Fibroblast of mammary gland (primary cell): ENCODE measurements at regions not wholly inside any gene's neighbourhood (a gene's known extent, or its start where the extent isn't known, plus 50 kb on each side); places are given as distances from the start of the nearest gene placed in this dataset.

Source experiments
- DNase-seq: peaks from one replicate; pipeline ENCODE4 v3.0.0-alpha.2; 2010; ENCODE audit warnings: low read depth
- H3K4me3 ChIP-seq: 2 replicates; pipeline ENCODE4 v1.5.1; 2011; ENCODE audit warnings: low read depth, mild to moderate bottlenecking, low read length, moderate library complexity; ENCODE audit not compliant: control insufficient read depth
- TF ChIP-seq, protein P1 (sequence below): conservative IDR thresholded peaks from 2 replicates; pipeline ENCODE4 v1.5.1; 2011; ENCODE audit warnings: low read depth, low read length, inconsistent platforms; ENCODE audit not compliant: control insufficient read depth, insufficient read depth

DNA sequence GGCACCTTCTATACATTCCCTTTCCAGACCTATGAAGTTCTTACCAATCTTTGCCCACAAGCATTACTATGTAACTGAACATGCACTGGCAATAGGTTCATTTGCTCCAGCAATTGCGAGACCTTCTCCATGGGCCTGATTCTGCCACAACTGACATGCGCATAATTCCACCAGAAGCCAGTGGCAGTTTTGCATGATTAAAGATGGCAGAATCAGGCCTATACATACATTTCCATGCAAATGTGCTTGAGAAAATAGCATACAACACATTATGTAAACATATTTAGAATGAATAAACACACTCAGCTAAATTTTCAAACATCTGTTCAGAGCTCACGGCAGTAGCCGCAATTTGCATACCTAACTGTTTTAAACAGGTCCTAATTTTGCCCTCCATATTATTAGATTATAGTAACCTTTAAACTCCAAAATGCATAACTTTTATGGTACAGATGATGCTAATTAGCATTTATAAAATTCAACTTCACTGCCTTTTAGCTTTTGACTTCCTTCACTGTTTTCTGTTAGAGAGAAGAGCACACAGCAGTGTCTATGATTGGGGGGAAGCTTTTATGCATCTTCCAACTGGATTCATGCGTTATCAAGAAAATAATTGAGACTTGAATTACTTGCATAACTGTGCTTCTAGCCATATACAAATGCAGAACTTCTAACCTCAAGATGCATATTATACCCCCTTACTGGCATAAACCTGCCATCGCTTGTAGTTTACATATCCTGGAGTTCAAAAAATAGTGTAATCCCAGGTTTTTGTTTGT is 155.3 kb upstream of the CDH19 start:
- TF ChIP-seq, protein P1, sequence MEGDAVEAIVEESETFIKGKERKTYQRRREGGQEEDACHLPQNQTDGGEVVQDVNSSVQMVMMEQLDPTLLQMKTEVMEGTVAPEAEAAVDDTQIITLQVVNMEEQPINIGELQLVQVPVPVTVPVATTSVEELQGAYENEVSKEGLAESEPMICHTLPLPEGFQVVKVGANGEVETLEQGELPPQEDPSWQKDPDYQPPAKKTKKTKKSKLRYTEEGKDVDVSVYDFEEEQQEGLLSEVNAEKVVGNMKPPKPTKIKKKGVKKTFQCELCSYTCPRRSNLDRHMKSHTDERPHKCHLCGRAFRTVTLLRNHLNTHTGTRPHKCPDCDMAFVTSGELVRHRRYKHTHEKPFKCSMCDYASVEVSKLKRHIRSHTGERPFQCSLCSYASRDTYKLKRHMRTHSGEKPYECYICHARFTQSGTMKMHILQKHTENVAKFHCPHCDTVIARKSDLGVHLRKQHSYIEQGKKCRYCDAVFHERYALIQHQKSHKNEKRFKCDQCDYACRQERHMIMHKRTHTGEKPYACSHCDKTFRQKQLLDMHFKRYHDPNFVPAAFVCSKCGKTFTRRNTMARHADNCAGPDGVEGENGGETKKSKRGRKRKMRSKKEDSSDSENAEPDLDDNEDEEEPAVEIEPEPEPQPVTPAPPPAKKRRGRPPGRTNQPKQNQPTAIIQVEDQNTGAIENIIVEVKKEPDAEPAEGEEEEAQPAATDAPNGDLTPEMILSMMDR = no peak
- no peak for DNase-seq
- H3K4me3 ChIP-seq = no peak overlapping the region

DNA sequence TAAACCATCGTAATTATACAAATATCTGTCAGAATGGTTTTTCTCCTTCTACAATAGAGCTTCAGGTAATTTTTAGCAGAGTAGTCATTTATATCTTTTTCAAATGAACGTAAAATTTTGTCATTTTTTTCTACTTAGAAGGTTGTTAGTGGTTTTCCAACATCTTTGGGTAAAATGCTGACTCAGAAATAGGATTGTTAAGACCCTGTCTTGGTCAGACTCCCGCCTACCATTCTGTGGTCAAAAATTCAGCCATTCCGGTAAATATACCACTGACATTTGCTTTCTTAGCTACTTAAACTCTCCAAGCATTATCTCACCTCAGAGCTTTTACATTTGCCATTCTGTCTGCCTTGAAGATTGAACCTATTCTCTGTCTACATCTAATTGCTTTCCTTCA is 154.1 kb upstream of the CDH19 start:
- H3K4me3 ChIP-seq = no peak overlapping the region
- no peak for DNase-seq
- TF ChIP-seq, protein P1 = no peak

DNA sequence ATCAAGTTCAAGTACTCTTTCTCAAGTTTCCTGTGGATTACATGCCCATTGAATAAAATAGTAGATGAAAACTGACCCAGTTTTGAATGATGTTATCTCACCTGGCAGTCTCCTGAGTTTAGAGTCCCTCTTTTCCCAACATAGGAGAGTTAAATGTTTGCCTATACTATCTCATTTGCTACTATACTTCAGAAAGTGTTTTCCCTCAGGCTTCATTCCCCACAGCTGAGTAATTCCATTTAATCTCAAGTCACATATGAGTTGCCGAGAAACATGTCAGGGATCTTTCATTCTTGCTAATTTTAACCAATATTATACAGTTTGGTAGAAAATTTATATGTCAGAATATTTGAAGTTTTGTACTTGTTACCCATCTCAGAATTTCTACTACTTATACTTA is 150.4 kb upstream of the CDH19 start:
- H3K4me3 ChIP-seq = no peak overlapping the region
- no peak for DNase-seq
- TF ChIP-seq, protein P1 = no peak

DNA sequence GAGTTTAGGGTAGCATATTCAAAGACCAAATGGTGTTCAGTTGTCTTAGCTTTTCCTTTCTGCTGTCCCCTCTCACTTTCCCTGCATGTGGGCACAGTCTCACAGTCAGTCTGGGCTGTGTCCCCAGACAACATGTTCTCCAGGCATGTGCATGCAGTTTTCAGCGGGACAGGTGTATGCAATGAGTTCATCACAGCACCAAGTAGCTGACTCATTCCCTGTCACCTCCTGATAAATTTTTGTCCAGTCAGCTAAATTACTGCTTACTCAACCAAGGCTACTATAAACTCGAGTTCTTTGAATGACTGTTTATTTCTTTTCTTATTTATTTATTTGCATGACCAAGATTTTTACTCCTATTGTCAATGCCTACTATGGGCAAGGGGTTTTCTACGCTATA is 148.8 kb upstream of the CDH19 start:
- DNase-seq = no peak
- no peak overlapping the region for H3K4me3 ChIP-seq
- TF ChIP-seq, protein P1 = no peak

DNA sequence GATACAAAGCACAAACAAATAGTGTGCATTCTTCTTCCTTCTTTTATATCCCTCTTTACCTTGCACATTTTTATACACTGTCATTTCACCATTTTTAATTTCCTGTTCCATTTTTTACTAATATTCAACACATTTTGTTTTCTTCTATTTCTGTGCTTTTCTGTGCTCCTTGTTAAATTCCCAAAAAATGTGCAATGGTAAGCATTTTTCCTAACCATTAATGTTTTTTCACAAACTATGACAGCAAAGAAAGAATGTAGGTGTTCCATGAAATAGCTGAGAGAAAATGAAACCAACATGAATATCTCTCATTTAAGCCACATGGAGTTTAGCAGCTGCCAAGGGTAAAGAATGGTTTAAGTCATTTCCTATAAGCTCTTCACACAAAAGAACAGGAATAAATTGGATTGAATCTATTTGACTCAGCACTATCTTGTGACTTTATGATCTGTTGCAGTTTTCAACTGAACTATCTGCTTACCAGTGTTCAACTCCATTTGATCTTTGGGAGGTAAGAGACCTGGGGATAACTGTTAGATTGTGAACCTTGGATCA is 145.7 kb upstream of the CDH19 start:
- no peak overlapping the region for H3K4me3 ChIP-seq
- no peak for DNase-seq
- TF ChIP-seq, protein P1 = no peak

DNA sequence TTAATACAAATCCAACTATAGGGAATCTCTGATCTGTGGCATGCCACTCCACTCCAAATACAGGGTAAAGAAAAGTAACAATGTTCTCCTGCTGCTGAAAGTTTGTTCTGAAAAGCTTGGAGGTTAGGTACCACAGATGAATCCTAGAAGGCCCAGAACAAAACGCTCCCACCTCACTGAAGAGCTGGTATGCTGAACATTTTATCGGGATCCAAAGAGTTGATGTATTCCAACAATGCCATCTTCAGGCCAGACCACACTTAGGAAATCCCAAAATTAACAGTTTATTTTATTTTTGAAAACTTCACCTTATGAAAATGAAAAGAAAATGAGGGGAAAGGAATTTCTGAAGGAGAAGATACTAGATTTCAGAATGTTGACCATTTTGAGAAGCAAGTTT is 145.1 kb upstream of the CDH19 start:
- TF ChIP-seq, protein P1 = no peak
- no peak for DNase-seq
- no peak overlapping the region for H3K4me3 ChIP-seq
